ENCODE measurements at regions not wholly inside any gene's neighbourhood (a gene's known extent, or its start where the extent isn't known, plus 50 kb on each side); places are given as distances from the start of the nearest gene placed in this dataset.

GRCh38 chr3:168813225-168813802, 717.6 kb upstream of the GOLIM4 start:
- no peaks in the 10 kb centered on the region for H3K79me2 ChIP-seq (ENCODE audit: insufficient read depth, low read length)
- DNase-seq (no peak), ATAC-seq (ENCODE audit: insufficient read depth, low read depth) (no peak)
- H4K20me1 ChIP-seq (ENCODE audit: insufficient read depth, low read length), result no peaks in the 10 kb centered on the region
- TF ChIP-seq CTCF (IDR thresholded peaks at IDR 0.05; ENCODE audit: borderline replicate concordance, extremely low read depth, low read length, poor library complexity, severe bottlenecking) (no peak), EZH2 (IDR thresholded peaks at IDR 0.05; ENCODE audit: borderline replicate concordance, low read depth, low read length, severe bottlenecking) (no peak)
- H3K4me3 ChIP-seq (ENCODE audit: low read depth in 1 of 2, low read length in 2 of 2), result no peak overlapping the region
- no peaks in the 10 kb centered on the region for H3K36me3 ChIP-seq (ENCODE audit: insufficient read depth, low read length)
- H3K27me3 ChIP-seq (ENCODE audit: insufficient read depth, low read length, poor library complexity), result no peaks in the 10 kb centered on the region
- no peaks in the 10 kb centered on the region for H3K4me1 ChIP-seq (ENCODE audit: insufficient read depth, low read length)
- no peak overlapping the region for H3K4me2 ChIP-seq (ENCODE audit: insufficient read depth, low read length)
- no peak overlapping the region for H2AFZ ChIP-seq (ENCODE audit: low read depth, low read length)
- no peak overlapping the region for H3K9ac ChIP-seq (ENCODE audit: low read depth, low read length)
- no peak overlapping the region for H3K27ac ChIP-seq (ENCODE audit: low read length)
- no peaks in the 10 kb centered on the region for H3K9me3 ChIP-seq (ENCODE audit: insufficient read depth, low read length, severe bottlenecking)

GRCh38 chr3:168812234-168812633, 716.5 kb upstream of the GOLIM4 start:
- H3K4me3 ChIP-seq (ENCODE audit: low read depth in 1 of 2, low read length in 2 of 2), result no peak overlapping the region
- H3K27ac ChIP-seq (ENCODE audit: low read length), result no peak overlapping the region
- no peak overlapping the region for H3K9ac ChIP-seq (ENCODE audit: low read depth, low read length)
- H3K4me1 ChIP-seq (ENCODE audit: insufficient read depth, low read length), result no peaks in the 10 kb centered on the region
- no peak overlapping the region for H2AFZ ChIP-seq (ENCODE audit: low read depth, low read length)
- no peaks in the 10 kb centered on the region for H4K20me1 ChIP-seq (ENCODE audit: insufficient read depth, low read length)
- ATAC-seq (ENCODE audit: insufficient read depth, low read depth) (no peak), DNase-seq (no peak)
- no peaks in the 10 kb centered on the region for H3K27me3 ChIP-seq (ENCODE audit: insufficient read depth, low read length, poor library complexity)
- H3K36me3 ChIP-seq (ENCODE audit: insufficient read depth, low read length), result no peaks in the 10 kb centered on the region
- no peak for TF ChIP-seq EZH2 (IDR thresholded peaks at IDR 0.05; ENCODE audit: borderline replicate concordance, low read depth, low read length, severe bottlenecking)
- TF ChIP-seq CTCF (IDR thresholded peaks at IDR 0.05; ENCODE audit: borderline replicate concordance, extremely low read depth, low read length, poor library complexity, severe bottlenecking), result no peak
- H3K79me2 ChIP-seq (ENCODE audit: insufficient read depth, low read length), result no peaks in the 10 kb centered on the region
- H3K9me3 ChIP-seq (ENCODE audit: insufficient read depth, low read length, severe bottlenecking), result no peaks in the 10 kb centered on the region
- H3K4me2 ChIP-seq (ENCODE audit: insufficient read depth, low read length), result no peak overlapping the region

DNA sequence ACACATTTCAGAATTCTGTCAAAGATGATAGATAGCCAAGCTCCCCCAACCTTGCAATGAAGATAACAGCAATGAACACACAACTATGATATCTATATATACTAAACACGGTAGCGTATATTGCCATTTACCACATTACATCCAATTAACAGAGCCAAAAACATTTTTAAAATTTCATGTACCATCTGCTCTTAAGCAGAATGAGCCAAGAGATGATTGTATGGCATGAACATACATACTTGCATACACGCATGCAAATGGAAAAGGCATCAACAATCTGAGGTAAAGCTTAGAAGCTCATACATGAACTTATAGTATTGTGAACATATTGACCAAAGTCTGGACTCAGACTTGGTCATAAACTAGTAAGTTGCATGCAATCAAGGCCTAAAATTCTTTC, 712.9 kb upstream of the GOLIM4 start:
- H3K27ac ChIP-seq (ENCODE audit: low read length), result no peak overlapping the region
- no peak overlapping the region for H2AFZ ChIP-seq (ENCODE audit: low read depth, low read length)
- H3K27me3 ChIP-seq (ENCODE audit: insufficient read depth, low read length, poor library complexity), result no peaks in the 10 kb centered on the region
- no peaks in the 10 kb centered on the region for H3K79me2 ChIP-seq (ENCODE audit: insufficient read depth, low read length)
- H3K9me3 ChIP-seq (ENCODE audit: insufficient read depth, low read length, severe bottlenecking), result no peaks in the 10 kb centered on the region
- ATAC-seq (ENCODE audit: insufficient read depth, low read depth), result no peak
- H3K4me2 ChIP-seq (ENCODE audit: insufficient read depth, low read length), result no peak overlapping the region
- no peaks in the 10 kb centered on the region for H3K4me1 ChIP-seq (ENCODE audit: insufficient read depth, low read length)
- H3K9ac ChIP-seq (ENCODE audit: low read depth, low read length), result no peak overlapping the region
- no peak overlapping the region for H3K4me3 ChIP-seq (ENCODE audit: low read depth in 1 of 2, low read length in 2 of 2)
- no peaks in the 10 kb centered on the region for H4K20me1 ChIP-seq (ENCODE audit: insufficient read depth, low read length)
- DNase-seq, result no peak
- TF ChIP-seq CTCF (IDR thresholded peaks at IDR 0.05; ENCODE audit: borderline replicate concordance, extremely low read depth, low read length, poor library complexity, severe bottlenecking) (no peak), EZH2 (IDR thresholded peaks at IDR 0.05; ENCODE audit: borderline replicate concordance, low read depth, low read length, severe bottlenecking) (no peak)
- no peaks in the 10 kb centered on the region for H3K36me3 ChIP-seq (ENCODE audit: insufficient read depth, low read length)

- Histone ChIP-seq H4K20me1 (ENCODE audit: insufficient read depth, low read length) (no peaks in the 10 kb centered on the region), H3K36me3 (ENCODE audit: insufficient read depth, low read length) (no peaks in the 10 kb centered on the region), H3K4me3 (ENCODE audit: low read depth in 1 of 2, low read length in 2 of 2) (no peak overlapping the region), H3K9ac (ENCODE audit: low read depth, low read length) (no peak overlapping the region), H3K27ac (ENCODE audit: low read length) (no peak overlapping the region), H2AFZ (ENCODE audit: low read depth, low read length) (no peak overlapping the region), H3K79me2 (ENCODE audit: insufficient read depth, low read length) (no peaks in the 10 kb centered on the region), H3K4me2 (ENCODE audit: insufficient read depth, low read length) (no peak overlapping the region), H3K27me3 (ENCODE audit: insufficient read depth, low read length, poor library complexity) (no peaks in the 10 kb centered on the region), H3K9me3 (ENCODE audit: insufficient read depth, low read length, severe bottlenecking) (no peaks in the 10 kb centered on the region), H3K4me1 (ENCODE audit: insufficient read depth, low read length) (no peaks in the 10 kb centered on the region)
- TF ChIP-seq EZH2 (IDR thresholded peaks at IDR 0.05; ENCODE audit: borderline replicate concordance, low read depth, low read length, severe bottlenecking) (no peak), CTCF (IDR thresholded peaks at IDR 0.05; ENCODE audit: borderline replicate concordance, extremely low read depth, low read length, poor library complexity, severe bottlenecking) (no peak)
- DNase-seq (no peak), ATAC-seq (ENCODE audit: insufficient read depth, low read depth) (no peak)
These were observed 711.7 kb upstream of the GOLIM4 start for GRCh38 chr3:168807448-168807847.
